CD1c-positive myeloid dendritic cell (primary cell): ENCODE measurements at regions not wholly inside any gene's neighbourhood (a gene's known extent, or its start where the extent isn't known, plus 50 kb on each side); places are given as distances from the start of the nearest gene placed in this dataset.

ENCODE experiments used
- DNase-seq: peaks from one replicate; pipeline ENCODE4 v3.0.0-alpha.2; 2016; ENCODE audit errors: extremely low spot score

- no peak for DNase-seq
Measured at GRCh38 chr3:156620901-156621300, 53.5 kb upstream of the TIPARP start.

- DNase-seq = no peak
Measured at GRCh38 chr3:156620260-156620659, 54.1 kb upstream of the TIPARP start.

GRCh38 chr3:156619376-156619775, 55.0 kb upstream of the TIPARP start:
- DNase-seq = no peak

- DNase-seq = no peak
Measured at GRCh38 chr3:156617781-156618180, 56.6 kb upstream of the TIPARP start.

- no peak for DNase-seq
Measured at GRCh38 chr3:156617145-156617544, 57.2 kb upstream of the TIPARP start.

GRCh38 chr3:156615592-156616173, 58.7 kb upstream of the TIPARP start:
- DNase-seq = no peak

- DNase-seq = no peak
Measured at GRCh38 chr3:156614642-156615511, 59.5 kb upstream of the TIPARP start.

GRCh38 chr3:156612903-156613302, 58.0 kb upstream of the SSR3 start:
- DNase-seq = no peak

- DNase-seq = no peak
Measured at GRCh38 chr3:156611870-156612494, 57.1 kb upstream of the SSR3 start.

GRCh38 chr3:156610154-156610553, 55.2 kb upstream of the SSR3 start:
- DNase-seq = no peak

GRCh38 chr3:156609546-156609945, 54.6 kb upstream of the SSR3 start:
- DNase-seq = no peak

- no peak for DNase-seq
Measured at GRCh38 chr3:156608601-156609514, 53.9 kb upstream of the SSR3 start.

GRCh38 chr3:156606729-156607128, 51.8 kb upstream of the SSR3 start:
- DNase-seq = peak; percentile 70

- DNase-seq = peak; percentile 32
Measured at GRCh38 chr3:156605686-156606605, 51.0 kb upstream of the SSR3 start.

- no peak for DNase-seq
Measured at GRCh38 chr3:156604642-156605144, 49.8 kb upstream of the SSR3 start.
